H1 (cell line): ENCODE measurements at regions not wholly inside any gene's neighbourhood (a gene's known extent, or its start where the extent isn't known, plus 50 kb on each side); places are given as distances from the start of the nearest gene placed in this dataset.

Source experiments
- CTCF ChIA-PET: fragments of 300-600 bp; sonication (Branson Sonifier 250); formaldehyde crosslinking; loops from one replicate; lab custom pipeline; 2021; ENCODE audit not compliant: partially characterized antibody; lab: Charles Lee
- POLR2A ChIA-PET: fragments of 300-600 bp; sonication (Branson Sonifier 250); formaldehyde crosslinking; loops from one replicate; lab custom pipeline; 2021; ENCODE audit warnings: inconsistent platforms; ENCODE audit not compliant: partially characterized antibody; lab: Charles Lee
- DNase-seq, 2 experiments: peaks; one replicate each; pipeline versions ENCODE4 v3.0.0 to v3.0.0-alpha.2; 2010 to 2022; ENCODE audit warnings: low spot score in 2 of 2, low read depth in 1 of 2, mixed read lengths in 1 of 2
- FAIRE-seq: peaks from 2 replicates; lab custom pipeline; 2011; peaks lifted over from hg19 to GRCh38; lab: Jason Lieb, UNC
- H2AFZ ChIP-seq: 2 replicates; pipeline ENCODE4 v1.8.1; 2012; ENCODE audit warnings: low read length, inconsistent platforms
- H2AK5ac ChIP-seq: 2 replicates; pipeline ENCODE4 v1.6.1; 2013; ENCODE audit warnings: low read depth, low read length
- H2BK120ac ChIP-seq: replicated peaks from 2 replicates; pipeline ENCODE3; 2013; ENCODE audit warnings: low read depth, low read length, inconsistent platforms
- H2BK12ac ChIP-seq: 2 replicates; pipeline ENCODE4 v1.6.1; 2013; ENCODE audit warnings: low read depth, low read length
- H2BK15ac ChIP-seq: 2 replicates; pipeline ENCODE4 v1.6.1; 2013; ENCODE audit warnings: low read length
- H2BK20ac ChIP-seq: 2 replicates; pipeline ENCODE4 v1.6.1; 2013; ENCODE audit warnings: low read length
- H2BK5ac ChIP-seq: 2 replicates; pipeline ENCODE4 v1.6.1; 2013; ENCODE audit warnings: low read depth, low read length
- H3K14ac ChIP-seq: 2 replicates; pipeline ENCODE4 v1.6.1; 2013; ENCODE audit warnings: inconsistent platforms; ENCODE audit not compliant: insufficient read length
- H3K18ac ChIP-seq: 2 replicates; pipeline ENCODE4 v1.6.1; 2013; ENCODE audit warnings: low read length; ENCODE audit errors: extremely low read depth
- H3K23ac ChIP-seq: 2 replicates; pipeline ENCODE4 v1.6.1; 2013; ENCODE audit warnings: inconsistent platforms; ENCODE audit not compliant: insufficient read length
- H3K23me2 ChIP-seq: 2 replicates; pipeline ENCODE4 v1.6.1; 2013; ENCODE audit warnings: low read depth, low read length
- H3K27ac ChIP-seq: 2 replicates; pipeline ENCODE4 v1.6.1; 2011; ENCODE audit warnings: low read depth, low read length, inconsistent platforms
- H3K27me3 ChIP-seq, 4 experiments: replicated peaks in 1 of 4; 1 replicate in 1 of 4; 2 replicates in 3 of 4; pipeline versions ENCODE4 v1.6.1 to v1.8.1; 2011 to 2013; ENCODE audit warnings: low read length in 3 of 4, mild to moderate bottlenecking in 3 of 4, inconsistent platforms in 2 of 4, mixed read lengths in 2 of 4, moderate library complexity in 1 of 4; ENCODE audit not compliant: control insufficient read depth in 3 of 4, insufficient read depth in 3 of 4; ENCODE audit errors: extremely low read depth in 1 of 4
- H3K36me3 ChIP-seq, 4 experiments: 2 replicates each; pipeline versions ENCODE4 v1.6.1 to v1.8.1; 2011 to 2013; ENCODE audit warnings: mild to moderate bottlenecking in 4 of 4, low read length in 3 of 4, moderate library complexity in 2 of 4, control low read depth in 1 of 4, inconsistent platforms in 1 of 4; ENCODE audit not compliant: insufficient read depth in 4 of 4, control insufficient read depth in 2 of 4
- H3K4ac ChIP-seq: replicated peaks from 2 replicates; pipeline ENCODE3; 2013; ENCODE audit warnings: low read length, low read depth, mixed read lengths, inconsistent platforms; ENCODE audit not compliant: insufficient read length
- H3K4me1 ChIP-seq, 4 experiments: replicated peaks in 1 of 4; 1 replicate in 1 of 4; 2 replicates in 3 of 4; pipeline versions ENCODE4 v1.6.1 to v1.8.1; 2011 to 2013; ENCODE audit warnings: low read length in 3 of 4, inconsistent platforms in 2 of 4, mixed read lengths in 1 of 4; ENCODE audit not compliant: insufficient read depth in 4 of 4, control insufficient read depth in 3 of 4
- H3K4me2 ChIP-seq, 2 experiments: 2 replicates each; pipeline versions ENCODE4 v1.6.1 to v1.8.1; 2011 to 2013; ENCODE audit warnings: low read depth in 2 of 2, low read length in 2 of 2, control low read depth in 1 of 2, inconsistent platforms in 1 of 2, mild to moderate bottlenecking in 1 of 2; ENCODE audit not compliant: insufficient read depth in 1 of 2
- H3K4me3 ChIP-seq, 4 experiments: fragments of 200-600, 300-600 bp in 1 of 4; sonication (generic), shearing (Covaris generic), sonication (Bioruptor Twin) in 1 of 4; 2 replicates each; pipeline versions ENCODE4 v1.5.1 to v1.8.1; 2011 to 2016; ENCODE audit warnings: low read length in 4 of 4, low read depth in 3 of 4, control low read depth in 2 of 4, inconsistent platforms in 2 of 4, mild to moderate bottlenecking in 2 of 4, mixed read lengths in 1 of 4, moderate library complexity in 1 of 4; ENCODE audit not compliant: insufficient read depth in 2 of 4; ENCODE audit errors: extremely low read depth in 1 of 4
- H3K56ac ChIP-seq: replicated peaks from 2 replicates; pipeline ENCODE3; 2013; ENCODE audit warnings: low read depth, mild to moderate bottlenecking, mixed read lengths, low read length, inconsistent platforms; ENCODE audit not compliant: insufficient read length
- H3K79me1 ChIP-seq: 2 replicates; pipeline ENCODE4 v1.6.1; 2013; ENCODE audit warnings: low read depth, low read length, control low read depth
- H3K79me2 ChIP-seq, 2 experiments: 2 replicates each; pipeline versions ENCODE4 v1.6.1 to v1.8.1; 2012 to 2013; ENCODE audit warnings: low read length in 2 of 2, mild to moderate bottlenecking in 2 of 2, inconsistent platforms in 1 of 2; ENCODE audit not compliant: insufficient read depth in 2 of 2, control insufficient read depth in 1 of 2
- H3K9ac ChIP-seq, 4 experiments: replicated peaks in 1 of 4; 1 replicate in 1 of 4; 2 replicates in 3 of 4; pipeline versions ENCODE4 v1.6.1 to v1.8.1; 2011 to 2013; ENCODE audit warnings: low read depth in 3 of 4, low read length in 3 of 4, control low read depth in 2 of 4, mild to moderate bottlenecking in 2 of 4, moderate library complexity in 2 of 4, inconsistent platforms in 1 of 4; ENCODE audit errors: extremely low read depth in 1 of 4
- H3K9me3 ChIP-seq, 2 experiments: 2 replicates each; pipeline versions ENCODE4 v1.6.1 to v1.8.1; 2012 to 2013; ENCODE audit warnings: mild to moderate bottlenecking in 2 of 2, moderate library complexity in 2 of 2, control low read depth in 1 of 2, inconsistent platforms in 1 of 2, low read depth in 1 of 2, low read length in 1 of 2, mixed read lengths in 1 of 2; ENCODE audit not compliant: insufficient read depth in 2 of 2
- H4K20me1 ChIP-seq, 2 experiments: replicated peaks in 1 of 2; 2 replicates each; pipeline versions ENCODE3 to v1.8.1; 2011 to 2013; ENCODE audit warnings: inconsistent platforms in 2 of 2, low read length in 2 of 2, mild to moderate bottlenecking in 1 of 2; ENCODE audit not compliant: insufficient read depth in 2 of 2, control insufficient read depth in 1 of 2
- H4K5ac ChIP-seq: 2 replicates; pipeline ENCODE4 v1.6.1; 2013; ENCODE audit warnings: low read length, low read depth, mixed read lengths, inconsistent platforms; ENCODE audit not compliant: insufficient read length
- H4K8ac ChIP-seq: 2 replicates; pipeline ENCODE4 v1.8.0; 2013; ENCODE audit warnings: mild to moderate bottlenecking, moderate library complexity, low read length, inconsistent platforms; ENCODE audit not compliant: insufficient read depth; ENCODE audit errors: extremely low read depth
- H4K91ac ChIP-seq: replicated peaks from 2 replicates; pipeline ENCODE3; 2013; ENCODE audit warnings: low read length, mixed read lengths, inconsistent platforms; ENCODE audit not compliant: insufficient read length
- CEBPB ChIP-seq: IDR thresholded peaks from 2 replicates; pipeline ENCODE4 v1.6.1; 2012; ENCODE audit warnings: low read depth, low read length
- CTCF ChIP-seq, 3 experiments: IDR thresholded peaks; 1 replicate in 2 of 3; 2 replicates in 1 of 3; pipeline versions ENCODE4 v1.5.1 to v1.6.1; 2011; ENCODE audit warnings: low read length in 3 of 3, mild to moderate bottlenecking in 3 of 3, inconsistent platforms in 2 of 3, low read depth in 1 of 3, moderate library complexity in 1 of 3; ENCODE audit not compliant: insufficient read depth in 1 of 3; ENCODE audit errors: control extremely low read depth in 1 of 3
- TAF1 ChIP-seq: IDR thresholded peaks from 2 replicates; pipeline ENCODE4 v1.6.1; 2011; ENCODE audit warnings: mild to moderate bottlenecking, low read depth, low read length
- WGBS, 2 experiments: shearing (Covaris generic) in 1 of 2; methylation state at CpG; one replicate each; pipeline versions ENCODE4 v1.1.6 to v1.1.7; 2013 to 2015; ENCODE audit warnings: low lambda C conversion rate in 2 of 2, mixed read lengths in 2 of 2, inconsistent platforms in 1 of 2, low coverage in 1 of 2, missing lambda C conversion rate in 1 of 2; ENCODE audit not compliant: insufficient replicate concordance in 2 of 2, insufficient coverage in 1 of 2, insufficient read length in 1 of 2; ENCODE audit errors: extremely low coverage in 1 of 2, missing lambda C conversion rate in 1 of 2; 5-methylcytosine and 5-hydroxymethylcytosine counted together
- TF ChIP-seq, protein P1 (sequence below): IDR thresholded peaks from 2 replicates; pipeline ENCODE4 v1.6.1; 2011; ENCODE audit warnings: low read depth, mild to moderate bottlenecking, low read length; ENCODE audit not compliant: insufficient read depth
- TF ChIP-seq, protein P2 (sequence below): IDR thresholded peaks from 2 replicates; pipeline ENCODE4 v1.6.1; 2012; ENCODE audit warnings: inconsistent platforms

DNA sequence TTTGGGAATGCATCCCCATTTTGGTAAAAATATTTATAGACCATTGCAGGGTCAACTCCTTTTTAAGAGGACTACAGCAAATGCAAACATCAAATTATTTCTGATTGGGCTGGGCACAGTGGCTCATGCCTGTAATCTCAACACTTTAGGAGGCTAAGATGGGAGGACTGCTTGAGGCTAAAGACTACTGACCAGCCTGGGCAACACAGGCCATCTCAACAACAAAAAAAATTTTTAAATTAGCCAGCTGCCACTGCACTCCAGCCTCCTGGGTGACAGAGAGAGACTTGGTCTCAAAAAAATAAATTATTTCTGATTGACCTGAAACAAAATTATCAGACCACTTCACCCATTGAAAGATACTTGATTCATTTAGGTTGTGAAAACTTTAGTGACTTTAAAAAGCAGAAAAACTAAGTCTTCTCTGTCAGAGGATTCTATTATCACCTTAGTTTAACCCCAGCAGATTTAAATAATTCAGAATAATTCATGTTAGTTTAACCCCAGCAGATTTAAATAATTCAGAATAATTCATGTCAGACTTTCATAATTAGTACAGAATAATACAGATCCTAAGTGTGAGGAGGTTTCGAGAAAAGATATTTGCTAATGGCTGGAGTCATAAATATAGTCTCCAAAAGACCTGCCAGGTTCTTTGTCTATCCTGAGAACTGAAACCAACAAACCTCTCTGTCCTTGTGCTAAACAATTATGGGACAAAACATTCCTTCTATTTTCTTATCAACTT lies 183.6 kb upstream of the STT3B start:
- no peak overlapping the region for H2BK15ac ChIP-seq
- H2BK5ac ChIP-seq = no peak overlapping the region
- H3K79me2 ChIP-seq = no peaks in the 10 kb centered on the region
- no peak overlapping the region for H2BK20ac ChIP-seq
- no peaks in the 10 kb centered on the region for H3K79me1 ChIP-seq
- H2AFZ ChIP-seq = no peak overlapping the region
- H2AK5ac ChIP-seq = no peak overlapping the region
- no peak overlapping the region for H4K91ac ChIP-seq
- H4K5ac ChIP-seq = no peak overlapping the region
- no peaks in the 10 kb centered on the region; a peak in 1 of 8 replicates for H3K36me3 ChIP-seq
- FAIRE-seq (no peak), DNase-seq (no peak)
- no peak overlapping the region for H3K4me3 ChIP-seq
- H2BK120ac ChIP-seq = no peak overlapping the region
- H3K18ac ChIP-seq = no peak overlapping the region
- TF ChIP-seq TAF1 = no peak
- TF ChIP-seq, protein P1, sequence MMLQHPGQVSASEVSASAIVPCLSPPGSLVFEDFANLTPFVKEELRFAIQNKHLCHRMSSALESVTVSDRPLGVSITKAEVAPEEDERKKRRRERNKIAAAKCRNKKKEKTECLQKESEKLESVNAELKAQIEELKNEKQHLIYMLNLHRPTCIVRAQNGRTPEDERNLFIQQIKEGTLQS = no peak
- TF ChIP-seq, protein P2, sequence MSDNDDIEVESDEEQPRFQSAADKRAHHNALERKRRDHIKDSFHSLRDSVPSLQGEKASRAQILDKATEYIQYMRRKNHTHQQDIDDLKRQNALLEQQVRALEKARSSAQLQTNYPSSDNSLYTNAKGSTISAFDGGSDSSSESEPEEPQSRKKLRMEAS = no peak
- no peak for TF ChIP-seq CEBPB
- no peak for TF ChIP-seq CTCF (IDR thresholded peaks at IDR 0.05; ENCODE audit: control extremely low read depth in 1 of 3, insufficient read depth in 1 of 3, low read depth in 1 of 3, low read length in 3 of 3)
- H3K23ac ChIP-seq = no peak overlapping the region
- H3K4ac ChIP-seq = no peak overlapping the region
- H3K4me2 ChIP-seq = no peak overlapping the region
- H4K8ac ChIP-seq = no peak overlapping the region
- CTCF ChIA-PET = interaction anchor here (1.4 kb wide), 1 partner anchor 18 kb away, joined by 5 read pairs; no protein-coding TSS in a partner anchor
- peaks cover 0 to 9% (median 0%) of the 10 kb centered on the region in 4 experiments; a peak in 1 of 7 replicates for H3K4me1 ChIP-seq
- H3K27ac ChIP-seq = no peak overlapping the region
- H3K27me3 ChIP-seq = no peaks in the 10 kb centered on the region
- no peaks in the 10 kb centered on the region for H3K23me2 ChIP-seq
- H3K9me3 ChIP-seq = peaks cover 0 to 3% of the 10 kb centered on the region in 2 experiments; a peak in 1 of 4 replicates
- H3K56ac ChIP-seq = no peak overlapping the region
- H4K20me1 ChIP-seq = no peaks in the 10 kb centered on the region
- no peak overlapping the region for H3K14ac ChIP-seq
- POLR2A ChIA-PET = interaction anchor here (1.2 kb wide), 1 partner anchor 49 kb away, joined by 3 read pairs; no protein-coding TSS in a partner anchor
- 91% methylated on average over 1 of the region's 1 CpG; no CpG with 5 or more reads in 1 of the 2 experiments for WGBS, 2 experiments
- no peak overlapping the region for H2BK12ac ChIP-seq
- no peak overlapping the region for H3K9ac ChIP-seq
